Keratinocyte (primary cell): ENCODE measurements at regions not wholly inside any gene's neighbourhood (a gene's known extent, or its start where the extent isn't known, plus 50 kb on each side); places are given as distances from the start of the nearest gene placed in this dataset.

ENCODE experiments used
- EZH2 ChIP-seq: IDR thresholded peaks from one replicate; pipeline ENCODE4 v1.6.1; 2012; ENCODE audit warnings: inconsistent platforms, mild to moderate bottlenecking, low read length, moderate library complexity
- TF ChIP-seq, protein P1 (sequence below), 3 experiments: IDR thresholded peaks in 1 of 3; conservative IDR thresholded peaks in 1 of 3; optimal IDR thresholded peaks in 1 of 3; 2 replicates in 2 of 3; 3 replicates in 1 of 3; pipeline versions ENCODE3 to v1.5.1; 2011; ENCODE audit warnings: low read length in 3 of 3, mild to moderate bottlenecking in 3 of 3, moderate library complexity in 2 of 3, control low read depth in 1 of 3, inconsistent platforms in 1 of 3; ENCODE audit not compliant: insufficient read depth in 2 of 3; ENCODE audit errors: extremely low read depth in 1 of 3

DNA sequence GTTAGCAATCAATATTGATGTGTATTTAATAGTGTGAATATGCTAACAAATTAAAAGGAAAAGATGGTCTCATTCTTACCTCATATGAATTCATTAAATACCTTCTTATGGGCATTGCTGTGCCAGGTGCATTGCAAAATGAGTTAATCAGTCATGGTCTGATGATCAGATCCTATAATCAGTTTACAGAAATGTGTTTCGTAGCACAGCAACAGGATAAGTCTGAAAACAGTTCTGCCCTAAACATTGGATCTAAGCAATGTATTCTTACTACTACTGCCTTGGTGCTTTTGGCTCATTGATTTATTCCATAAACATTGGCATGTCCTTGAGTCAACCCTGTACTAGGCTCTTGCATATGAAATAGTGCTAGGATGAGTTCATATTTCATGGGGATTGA, 417.0 kb upstream of the JAG1 start:
- TF ChIP-seq, protein P1, sequence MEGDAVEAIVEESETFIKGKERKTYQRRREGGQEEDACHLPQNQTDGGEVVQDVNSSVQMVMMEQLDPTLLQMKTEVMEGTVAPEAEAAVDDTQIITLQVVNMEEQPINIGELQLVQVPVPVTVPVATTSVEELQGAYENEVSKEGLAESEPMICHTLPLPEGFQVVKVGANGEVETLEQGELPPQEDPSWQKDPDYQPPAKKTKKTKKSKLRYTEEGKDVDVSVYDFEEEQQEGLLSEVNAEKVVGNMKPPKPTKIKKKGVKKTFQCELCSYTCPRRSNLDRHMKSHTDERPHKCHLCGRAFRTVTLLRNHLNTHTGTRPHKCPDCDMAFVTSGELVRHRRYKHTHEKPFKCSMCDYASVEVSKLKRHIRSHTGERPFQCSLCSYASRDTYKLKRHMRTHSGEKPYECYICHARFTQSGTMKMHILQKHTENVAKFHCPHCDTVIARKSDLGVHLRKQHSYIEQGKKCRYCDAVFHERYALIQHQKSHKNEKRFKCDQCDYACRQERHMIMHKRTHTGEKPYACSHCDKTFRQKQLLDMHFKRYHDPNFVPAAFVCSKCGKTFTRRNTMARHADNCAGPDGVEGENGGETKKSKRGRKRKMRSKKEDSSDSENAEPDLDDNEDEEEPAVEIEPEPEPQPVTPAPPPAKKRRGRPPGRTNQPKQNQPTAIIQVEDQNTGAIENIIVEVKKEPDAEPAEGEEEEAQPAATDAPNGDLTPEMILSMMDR (optimal IDR thresholded peaks at IDR 0.05 in 1 of 3, IDR thresholded peaks at IDR 0.05 in 1 of 3, conservative IDR thresholded peaks at IDR 0.05 in 1 of 3; ENCODE audit: extremely low read depth in 1 of 3, insufficient read depth in 2 of 3, low read length in 3 of 3) = no peak
- TF ChIP-seq EZH2 = no peak
